Stimulated activated CD4-positive, alpha-beta T cell treated with anti-CD3 and anti-CD28 coated beads, Interleukin-12 subunit alpha, Interleukin-12 subunit beta, amount 100 ng/mL, for 48 hours (primary cell): ENCODE measurements at regions not wholly inside any gene's neighbourhood (a gene's known extent, or its start where the extent isn't known, plus 50 kb on each side); places are given as distances from the start of the nearest gene placed in this dataset.

Experiments used
- DNase-seq, 3 donors: peaks; one replicate each; pipeline ENCODE4 v3.0.0-alpha.2; 2020; ENCODE audit warnings: low read depth in 2 of 3, low spot score in 1 of 3

DNA sequence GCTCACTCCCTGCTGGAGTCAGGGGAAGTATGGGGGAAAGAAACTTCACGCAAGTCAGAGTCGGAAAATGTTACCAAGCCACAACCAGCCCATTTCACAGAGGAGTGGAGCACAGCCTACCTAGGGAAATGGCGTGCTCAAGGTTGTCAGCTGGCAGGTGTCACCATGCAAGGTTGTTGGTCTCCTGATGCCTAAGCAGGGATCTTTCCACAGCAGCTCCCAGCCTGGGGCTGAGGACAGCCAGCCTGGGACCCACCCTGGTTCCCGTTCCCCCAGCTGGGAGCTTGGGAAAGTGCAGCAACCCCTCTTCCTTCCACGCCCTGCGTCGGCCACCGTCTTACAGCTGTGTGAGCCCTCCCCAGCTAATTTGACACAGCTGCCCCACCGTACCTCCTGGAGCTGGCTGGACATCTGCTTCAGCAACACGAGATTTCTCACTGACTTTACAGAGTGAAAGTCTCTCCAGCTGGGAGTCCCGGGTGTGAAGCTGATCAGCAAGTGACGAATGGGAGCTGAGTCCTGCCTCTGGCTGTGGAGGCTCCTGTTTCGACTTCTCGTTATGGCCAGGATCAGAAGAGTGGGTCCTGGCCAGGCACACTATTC lies 224.6 kb upstream of the RAB4A start:
- no peak for DNase-seq

- DNase-seq = no peak
Measured at GRCh38 chr1:229047161-229047839, 223.6 kb upstream of the RAB4A start.

DNA sequence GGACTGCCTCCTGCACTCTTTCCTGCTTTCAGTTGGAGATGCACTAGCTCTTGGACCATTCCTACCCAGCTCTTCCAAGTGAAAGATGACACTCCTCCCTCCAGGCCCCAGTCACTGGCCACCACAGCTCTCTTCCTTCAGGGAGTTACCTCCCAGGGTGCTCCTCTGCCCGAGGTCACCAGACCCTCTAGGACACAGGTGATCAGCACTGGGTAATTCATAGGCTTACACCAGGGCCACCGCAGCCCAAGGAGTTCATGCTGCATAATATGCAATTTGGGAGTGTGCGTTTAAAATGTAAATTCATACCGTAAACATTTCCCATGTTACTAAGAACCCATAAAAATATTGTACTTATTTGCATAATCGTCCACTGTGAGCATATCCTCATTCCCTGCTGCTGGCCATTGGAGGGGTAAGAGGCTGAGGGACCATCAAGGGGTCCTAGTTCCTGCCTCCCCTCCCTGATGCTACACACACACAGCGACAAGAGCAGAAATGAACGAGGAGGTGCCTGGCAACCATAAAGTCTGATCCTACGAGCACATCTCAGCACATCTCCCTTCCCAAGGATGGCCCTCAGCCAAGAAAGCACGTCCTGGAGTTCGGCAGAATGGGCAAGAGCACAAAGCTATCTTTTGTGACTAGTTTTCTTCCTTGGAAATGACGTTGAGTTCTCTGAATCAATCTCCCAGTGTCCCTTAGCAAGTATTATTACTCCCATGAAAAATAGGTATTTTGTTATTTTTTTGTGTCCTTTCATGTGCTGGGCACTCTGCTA lies 222.9 kb upstream of the RAB4A start:
- DNase-seq = no peak

DNA sequence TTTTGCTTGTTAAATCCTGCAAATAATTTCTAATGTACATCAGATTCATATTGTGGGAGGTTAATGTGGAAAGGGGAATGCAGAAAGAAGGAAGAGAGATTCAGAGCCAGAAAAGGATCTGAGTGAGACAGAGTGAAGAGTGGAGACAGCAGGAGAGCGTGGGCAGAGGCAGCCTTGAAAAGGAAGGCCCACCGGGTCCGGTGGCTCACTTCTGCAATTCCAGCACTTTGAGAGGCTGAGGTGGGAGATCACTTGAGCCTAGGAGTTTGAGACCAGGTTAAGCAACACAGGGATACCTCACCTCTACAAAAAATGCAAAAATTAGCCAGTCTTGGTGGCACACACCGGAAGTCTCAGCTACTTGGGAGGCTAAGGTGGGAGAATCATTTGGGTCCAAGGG lies 222.0 kb upstream of the RAB4A start:
- no peak for DNase-seq

DNA sequence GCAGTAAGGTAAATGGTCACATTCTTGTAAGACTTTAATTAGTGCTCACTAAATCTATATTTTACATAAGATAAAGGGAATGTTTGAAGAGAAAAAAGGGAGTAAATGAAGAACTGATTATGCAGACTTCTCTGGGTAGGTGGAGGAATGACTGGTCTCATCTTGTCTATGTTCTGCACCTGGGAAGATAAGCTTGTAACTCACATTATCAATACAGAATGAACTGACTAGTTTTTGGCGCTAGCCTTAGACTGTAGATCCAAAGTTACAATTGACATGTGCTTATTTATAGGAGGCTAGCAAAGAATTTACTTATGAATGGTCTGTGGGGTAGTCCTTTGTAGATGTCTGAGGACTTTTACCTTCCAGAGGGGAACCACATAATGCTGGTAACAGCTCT lies 214.9 kb upstream of the RAB4A start:
- no peak for DNase-seq

DNA sequence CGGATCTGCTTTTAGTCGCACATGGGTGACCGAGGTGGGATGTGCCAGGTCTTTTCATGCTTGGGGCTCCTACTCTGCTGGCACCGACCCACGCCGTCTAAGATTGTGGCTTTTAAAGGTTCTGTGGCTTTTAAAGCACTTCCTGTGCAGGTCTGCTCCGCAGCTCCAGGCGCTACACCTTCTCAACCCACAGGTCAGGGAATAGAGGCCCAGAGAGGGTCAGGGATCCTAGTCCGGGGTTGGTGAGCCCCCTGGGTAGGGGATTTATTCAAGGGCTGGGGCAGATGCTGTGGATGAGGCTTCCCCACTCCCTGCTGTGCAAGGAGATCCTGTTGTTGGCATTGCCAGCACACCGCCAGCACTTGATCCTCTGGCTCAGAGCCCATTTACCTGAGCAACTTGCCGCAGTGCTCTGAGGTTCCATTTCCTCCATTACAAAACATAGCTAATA lies 212.8 kb upstream of the RAB4A start:
- DNase-seq = peak in 1 of 3 donors; percentile 7

GRCh38 chr1:229058729-229059128 lies 212.2 kb upstream of the RAB4A start:
- no peak for DNase-seq

GRCh38 chr1:229059671-229060539 lies 211.0 kb upstream of the RAB4A start:
- no peak for DNase-seq

DNA sequence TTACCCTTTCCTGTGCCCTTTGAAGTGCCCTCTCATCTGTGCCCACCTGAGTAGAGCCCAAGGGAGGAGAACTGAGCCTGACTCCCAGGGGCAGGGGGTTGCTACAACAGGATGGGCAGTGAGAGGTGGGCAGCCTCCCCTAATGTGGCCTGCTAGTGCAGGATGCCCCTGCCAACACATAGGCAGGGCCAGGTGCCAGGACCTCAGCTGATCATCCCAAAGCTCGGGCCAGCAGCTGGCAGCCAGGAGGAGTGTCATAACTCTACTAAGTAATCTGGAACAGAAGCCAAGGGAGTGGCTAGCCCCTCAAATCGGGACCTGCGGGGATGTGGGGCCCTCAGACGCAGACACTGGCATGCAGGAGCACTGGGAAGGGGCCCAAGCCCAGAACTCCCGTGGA lies 208.8 kb upstream of the RAB4A start:
- DNase-seq = no peak

DNA sequence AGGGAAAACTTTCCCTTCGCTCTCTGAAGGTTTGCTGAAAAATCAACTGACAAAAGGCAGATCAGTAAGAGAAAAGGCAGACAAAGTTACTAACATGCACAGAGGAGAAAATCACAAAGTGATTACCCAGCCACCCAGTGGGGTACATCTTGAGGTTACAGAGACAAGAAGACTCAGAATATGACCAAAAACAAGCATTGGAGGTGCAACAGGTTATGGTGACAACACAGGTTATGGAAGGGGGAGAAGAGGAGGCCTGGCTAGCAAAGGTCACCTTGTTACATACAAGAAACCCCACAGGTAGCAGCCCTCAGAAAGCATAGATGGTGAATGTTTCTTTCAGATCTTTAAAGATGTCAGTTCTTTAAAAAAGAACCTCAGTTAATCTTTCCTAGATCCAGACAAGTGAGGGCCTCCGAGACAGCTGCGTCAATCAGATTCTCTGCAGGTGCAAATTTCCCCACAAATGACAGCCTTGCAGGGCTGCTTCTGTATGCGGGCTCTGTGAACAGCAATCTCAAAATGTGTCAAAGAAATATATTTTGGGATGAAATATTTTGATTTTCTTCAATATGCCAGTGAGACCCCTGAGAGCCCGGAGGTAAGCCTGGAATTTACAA lies 207.6 kb upstream of the RAB4A start:
- DNase-seq = no peak

DNA sequence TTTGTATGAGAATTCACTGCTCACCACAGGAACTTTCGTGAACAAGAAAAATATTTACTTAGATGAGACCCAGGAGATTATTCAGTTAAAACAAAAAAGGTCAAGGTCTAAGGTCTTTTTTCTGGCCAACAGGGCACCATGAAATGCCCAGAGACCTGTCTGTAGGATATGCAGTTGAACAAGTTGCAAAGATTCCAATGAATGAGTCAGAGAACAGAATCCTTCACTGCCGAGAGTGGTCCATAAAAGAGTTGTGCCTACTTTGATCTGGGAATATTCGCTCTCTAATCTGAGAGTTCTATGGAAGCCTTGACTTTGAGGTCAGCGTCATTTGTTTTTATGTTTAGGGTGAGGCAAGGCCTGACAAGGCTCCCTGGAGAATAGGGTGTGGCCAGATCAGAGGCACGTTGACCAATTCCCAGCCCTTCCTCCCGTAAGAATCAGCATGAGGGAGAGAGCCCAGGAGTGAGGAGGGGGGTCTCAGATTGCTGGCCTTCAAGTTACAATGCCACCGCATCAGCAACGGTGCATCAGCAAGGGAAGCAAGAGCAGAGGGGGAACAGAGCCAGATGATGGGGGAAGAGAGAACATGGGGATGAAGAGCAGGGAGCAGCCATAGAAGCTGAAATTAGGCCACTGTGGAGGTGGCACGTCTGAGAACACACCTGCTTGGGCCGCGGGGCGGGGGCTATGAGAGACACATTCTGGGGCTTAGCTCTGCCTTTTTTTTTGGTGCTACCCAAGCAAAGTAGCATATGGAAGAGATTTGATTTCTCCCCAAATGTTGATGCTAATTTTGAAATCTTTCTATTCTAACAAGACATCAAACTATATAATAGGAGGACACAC lies 206.4 kb upstream of the RAB4A start:
- no peak for DNase-seq

DNA sequence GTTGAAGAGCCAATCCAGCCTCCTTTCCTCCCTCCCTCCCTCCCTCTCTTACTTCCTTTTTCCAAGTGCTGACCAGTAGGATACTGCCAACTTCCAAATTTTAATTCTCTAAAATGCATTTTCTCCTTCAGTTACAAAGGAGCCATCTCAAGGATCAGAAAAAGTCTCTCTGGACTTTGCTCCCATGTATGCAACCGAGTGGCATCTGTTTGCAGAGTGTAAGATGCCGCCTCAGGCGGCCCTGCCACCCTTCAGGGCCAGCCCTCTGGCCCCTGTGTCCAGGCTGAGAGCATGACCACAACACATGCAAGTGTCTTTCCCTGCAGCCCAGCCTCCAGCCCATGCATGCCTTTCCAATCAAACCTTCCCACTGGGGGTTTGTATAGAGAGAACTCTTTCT lies 205.3 kb upstream of the RAB4A start:
- no peak for DNase-seq

- no peak for DNase-seq
Measured at GRCh38 chr1:229066591-229066990, 204.3 kb upstream of the RAB4A start.

GRCh38 chr1:229067546-229067945 lies 203.4 kb upstream of the RAB4A start:
- no peak for DNase-seq

GRCh38 chr1:229068270-229068987 lies 202.5 kb upstream of the RAB4A start:
- DNase-seq = no peak

GRCh38 chr1:229069176-229069575 lies 201.7 kb upstream of the RAB4A start:
- no peak for DNase-seq

- no peak for DNase-seq
Measured at GRCh38 chr1:229070168-229070567, 200.7 kb upstream of the RAB4A start.

DNA sequence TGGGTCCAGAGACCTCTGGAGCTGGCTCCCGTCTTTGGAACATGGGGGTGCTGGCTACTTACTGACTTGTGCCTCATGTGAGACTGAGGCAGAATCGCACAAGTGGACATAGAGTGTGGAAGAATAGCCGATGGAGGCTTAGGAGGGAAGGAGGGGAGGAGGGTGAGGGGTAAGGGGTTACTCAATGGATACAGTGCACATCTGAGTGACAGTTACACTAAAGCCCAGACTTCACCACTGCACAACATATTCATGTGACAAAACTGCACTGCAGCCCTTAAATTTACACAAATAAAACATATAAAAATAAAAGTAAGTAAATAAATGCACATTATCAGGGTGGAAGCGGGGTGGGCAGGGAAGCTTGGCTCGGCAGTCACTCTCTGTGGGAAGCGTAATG lies 197.7 kb upstream of the RAB4A start:
- no peak for DNase-seq

DNA sequence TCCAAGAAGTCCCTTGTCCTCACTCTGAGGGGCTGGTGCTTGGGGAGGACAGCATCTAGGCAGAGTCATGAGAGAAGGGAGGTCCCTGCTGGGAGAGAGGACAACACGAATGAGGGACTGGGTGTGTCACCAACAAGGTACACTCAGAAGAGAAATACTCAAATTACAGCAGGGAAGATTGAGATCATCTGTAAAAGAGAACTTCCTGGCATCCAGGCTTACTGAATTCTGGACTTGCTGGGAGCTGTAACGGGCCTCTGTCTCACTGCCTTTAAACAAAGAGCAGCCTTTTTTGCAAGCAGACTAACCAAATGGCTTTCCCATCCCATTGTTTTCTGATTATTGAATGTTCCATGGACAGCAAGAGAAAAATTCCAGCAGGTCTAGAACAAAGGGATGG lies 195.7 kb upstream of the RAB4A start:
- no peak for DNase-seq
